ENCODE measurements at regions not wholly inside any gene's neighbourhood (a gene's known extent, or its start where the extent isn't known, plus 50 kb on each side); places are given as distances from the start of the nearest gene placed in this dataset.

GRCh38 chr6:90982051-90982450, 395.2 kb upstream of the MAP3K7 start:
- no peak for TF ChIP-seq CTCF (IDR thresholded peaks at IDR 0.05; ENCODE audit: insufficient read depth, low read length)
- no peak for TF ChIP-seq GABPA (IDR thresholded peaks at IDR 0.05; ENCODE audit: low read depth)
- no peak for TF ChIP-seq POLR2AphosphoS5 (IDR thresholded peaks at IDR 0.05; ENCODE audit: low read depth)
